Erythroblast (primary cell): ENCODE measurements at regions not wholly inside any gene's neighbourhood (a gene's known extent, or its start where the extent isn't known, plus 50 kb on each side); places are given as distances from the start of the nearest gene placed in this dataset.
A peak's percentile ranks its signal among the peaks of the same experiment; 100 is the strongest.
"Not testable (repeated sequence)": the region's sequence is repeated elsewhere in the genome, so short reads cannot be mapped to it uniquely, and the experiment has no call there.

ENCODE experiments used
- DNase-seq, 2 experiments: peaks; one replicate each; lab custom pipeline; 2025; lab: John Stamatoyannopoulos, UW
- GATA1 ChIP-seq: IDR thresholded peaks from 2 replicates; pipeline ENCODE4 v1.6.1; 2011; ENCODE audit warnings: low read depth, mild to moderate bottlenecking, control low read depth, low read length, moderate library complexity
- POLR2A ChIP-seq: IDR thresholded peaks from 2 replicates; pipeline ENCODE4 v1.6.1; 2011; ENCODE audit warnings: mild to moderate bottlenecking, low read length

DNA sequence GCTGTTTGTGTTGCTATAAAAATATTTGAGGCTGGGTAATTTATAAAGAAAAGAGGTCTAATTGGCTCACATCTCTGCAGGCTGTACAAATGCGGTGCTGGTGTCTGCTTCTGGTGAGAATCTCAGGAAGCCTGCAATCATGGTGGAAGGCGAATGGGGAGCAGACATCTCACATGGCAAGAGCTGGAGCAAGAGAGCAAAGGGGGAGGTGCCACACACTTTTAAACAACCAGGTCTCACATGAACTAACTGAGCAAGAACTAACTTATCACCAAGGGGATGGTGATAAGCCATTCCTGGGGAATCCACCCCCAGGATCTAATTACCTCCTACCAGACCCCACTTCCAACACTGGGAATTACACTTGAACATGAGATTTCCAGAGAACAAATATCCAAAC, 300.7 kb upstream of the MDGA2 start:
- TF ChIP-seq GATA1, result no peak
- no peak for TF ChIP-seq POLR2A

DNA sequence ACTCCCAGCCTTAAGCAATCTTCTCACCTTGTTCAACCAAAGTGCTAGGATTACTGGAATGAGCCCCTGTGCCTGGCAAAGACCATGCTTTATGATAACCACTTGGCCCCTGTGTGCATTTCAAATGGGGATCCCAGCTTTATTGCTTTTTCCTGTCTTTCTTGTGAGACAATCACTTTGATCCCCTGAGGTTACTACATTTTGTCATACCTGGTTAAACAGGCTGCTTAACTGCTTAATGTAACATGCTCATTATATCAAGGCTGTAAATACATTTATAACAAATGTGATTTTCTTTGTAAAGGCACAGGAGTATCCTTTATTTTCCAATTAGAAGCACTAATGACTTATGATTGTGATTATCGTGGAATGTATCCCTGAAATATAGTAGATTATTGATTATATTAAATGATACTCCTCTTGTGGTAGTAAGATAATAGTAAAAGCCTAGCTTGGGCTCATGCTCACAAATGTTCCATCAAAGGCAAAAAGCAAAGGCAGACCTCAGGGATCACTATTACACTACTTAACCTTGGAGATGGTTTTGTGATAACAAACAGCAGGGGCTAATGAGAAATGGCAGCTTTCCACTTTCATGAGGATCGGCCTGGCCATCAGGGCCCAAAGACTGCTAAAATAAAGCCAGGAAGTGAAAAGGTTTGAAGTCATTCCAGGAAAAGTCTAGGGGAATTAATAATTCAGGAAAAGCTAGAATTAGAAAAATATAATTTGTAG, 290.8 kb upstream of the MDGA2 start:
- no peak for TF ChIP-seq POLR2A
- TF ChIP-seq GATA1, result no peak
- DNase-seq, result no peak

More for the DNA sequence above, 300.7 kb upstream of the MDGA2 start:
- DNase-seq, result no peak

DNA sequence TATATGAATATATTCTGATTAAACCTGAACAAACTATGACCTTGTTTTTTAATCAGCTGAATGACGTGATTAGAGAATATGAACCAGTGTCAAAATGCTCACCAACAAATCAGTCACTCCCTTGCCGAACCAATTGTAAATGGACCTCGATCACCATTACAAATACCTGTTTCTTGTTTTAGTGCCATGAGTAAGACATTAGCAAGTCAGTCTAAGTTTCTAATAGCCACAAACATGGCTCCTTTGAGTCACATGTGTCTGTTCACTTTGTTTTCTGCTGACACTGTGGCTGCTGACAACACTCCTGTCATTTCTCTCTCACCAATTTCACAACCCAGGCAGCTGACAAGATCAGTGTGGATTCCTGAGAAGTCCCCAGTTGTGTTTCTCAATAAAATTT, 286.2 kb upstream of the MDGA2 start:
- no peak for DNase-seq
- no peak for TF ChIP-seq GATA1
- no peak for TF ChIP-seq POLR2A

DNA sequence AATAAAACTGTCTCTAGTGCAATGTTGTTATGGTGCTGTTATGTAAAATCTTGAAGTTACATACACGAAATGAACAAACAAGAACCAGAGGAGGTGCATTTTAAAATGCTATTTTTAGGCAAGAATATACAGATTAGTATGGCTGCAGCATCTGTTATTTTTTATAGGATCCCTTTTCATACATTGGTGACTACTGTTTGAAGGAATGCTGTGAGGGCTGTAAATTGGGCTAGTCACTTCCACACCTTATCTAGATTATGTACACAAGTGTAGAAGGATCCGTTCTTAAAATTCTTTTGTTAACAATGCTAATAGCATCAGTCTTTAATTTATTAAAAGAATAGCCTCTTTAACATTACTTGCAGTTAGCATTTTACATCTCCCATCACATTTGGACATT, 284.3 kb upstream of the MDGA2 start:
- no peak for DNase-seq
- TF ChIP-seq GATA1, result no peak
- no peak for TF ChIP-seq POLR2A

DNA sequence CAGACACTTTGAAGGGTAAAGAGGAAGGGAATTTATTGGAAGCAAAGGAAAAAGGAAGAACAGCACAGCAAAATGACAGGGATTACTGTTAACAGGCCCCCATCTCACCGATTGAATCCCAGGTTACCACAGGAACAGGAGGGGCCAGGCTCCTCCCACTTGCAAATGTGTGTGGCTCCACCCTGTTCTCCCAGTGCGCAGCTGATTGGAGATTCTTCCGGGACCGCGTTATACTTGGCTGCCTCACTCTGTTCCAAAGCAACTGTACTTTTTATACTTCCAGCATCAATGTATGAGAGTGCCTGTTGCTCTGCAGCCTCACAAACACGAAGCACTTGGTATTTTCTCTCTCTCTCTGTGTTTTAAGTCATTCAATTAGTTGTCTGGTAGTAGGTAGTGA, 273.6 kb upstream of the MDGA2 start:
- TF ChIP-seq POLR2A (no peak), GATA1 (no peak)
- DNase-seq, result no peak

DNA sequence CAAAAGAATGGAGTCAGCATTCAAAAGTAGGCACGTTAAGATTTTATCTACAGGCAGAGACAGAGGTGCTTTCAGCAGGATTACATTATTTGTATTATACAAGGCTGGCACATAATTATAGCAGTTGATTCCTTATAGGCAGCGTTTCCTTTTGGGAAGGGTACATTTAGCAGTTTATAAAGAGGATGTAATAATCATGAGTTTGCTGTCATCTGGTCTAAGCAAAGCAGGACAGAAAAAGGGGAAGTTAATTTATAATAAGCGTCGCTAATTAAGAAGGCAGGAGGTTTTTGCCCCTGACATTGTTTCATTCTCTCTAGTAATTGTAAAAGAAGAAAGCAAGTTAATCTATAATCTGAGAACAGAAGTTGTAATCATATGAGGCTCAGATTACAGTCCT, 259.9 kb upstream of the MDGA2 start:
- no peak for DNase-seq
- TF ChIP-seq POLR2A (no peak), GATA1 (no peak)

DNA sequence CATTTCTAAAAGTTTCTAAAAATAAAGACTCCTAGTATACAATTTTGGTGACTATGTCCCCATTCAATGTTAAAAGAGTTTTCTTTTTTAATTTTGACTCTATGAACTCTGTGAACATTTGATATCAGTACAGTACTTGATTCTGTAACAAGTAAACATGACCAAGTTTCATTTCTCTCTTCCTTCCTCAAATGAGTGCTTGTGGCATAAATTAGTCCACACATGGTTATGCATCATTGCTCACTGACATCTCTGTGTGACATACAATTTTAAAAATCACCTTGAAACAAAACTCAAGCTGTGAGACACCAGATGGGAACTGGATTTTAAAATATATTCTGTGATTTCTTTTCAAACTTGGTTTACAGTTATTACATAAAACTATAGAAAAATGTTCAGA, 253.9 kb upstream of the MDGA2 start:
- no peak for TF ChIP-seq GATA1
- no peak for TF ChIP-seq POLR2A
- DNase-seq, result no peak

DNA sequence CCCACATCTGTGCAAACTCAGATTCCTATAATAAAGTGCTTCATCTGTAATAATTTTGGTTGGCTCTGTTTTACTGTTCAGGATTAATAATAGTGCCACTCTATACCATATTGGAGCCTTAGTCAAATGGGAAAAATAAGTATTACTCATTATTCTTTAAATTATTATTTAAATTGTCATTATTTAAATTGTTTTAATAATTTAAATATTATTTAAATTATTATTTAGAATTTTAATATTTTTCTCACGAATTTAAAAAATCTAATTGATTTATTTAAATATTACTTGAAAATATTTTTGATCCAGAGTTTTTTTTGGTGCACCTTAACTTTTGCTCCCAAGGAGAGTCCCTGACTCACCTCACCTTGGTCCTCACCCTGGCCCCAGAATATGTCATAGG, 245.7 kb upstream of the MDGA2 start:
- no peak for DNase-seq
- TF ChIP-seq POLR2A (no peak), GATA1 (no peak)

DNA sequence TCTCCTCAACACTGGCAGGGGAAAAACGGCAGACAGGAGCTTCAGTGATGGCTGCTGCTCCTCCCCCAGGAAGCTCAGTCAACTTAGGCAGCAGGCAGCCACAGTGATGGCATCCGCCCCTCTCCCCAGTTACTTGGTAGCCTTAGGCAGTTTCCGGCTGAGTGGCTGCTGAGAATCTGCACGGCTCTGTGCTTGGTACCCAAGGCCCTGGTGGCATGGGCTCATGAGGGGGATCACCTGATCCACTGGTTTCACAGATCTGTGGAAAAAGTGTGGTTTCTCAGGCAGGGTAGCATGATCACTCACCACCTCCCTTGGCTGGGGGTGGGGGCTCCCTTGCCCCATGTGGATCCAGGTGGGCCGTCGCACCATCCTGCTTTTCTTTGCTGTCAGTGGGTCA, 244.6 kb upstream of the MDGA2 start:
- DNase-seq, result no peak
- TF ChIP-seq POLR2A (no peak), GATA1 (no peak)

DNA sequence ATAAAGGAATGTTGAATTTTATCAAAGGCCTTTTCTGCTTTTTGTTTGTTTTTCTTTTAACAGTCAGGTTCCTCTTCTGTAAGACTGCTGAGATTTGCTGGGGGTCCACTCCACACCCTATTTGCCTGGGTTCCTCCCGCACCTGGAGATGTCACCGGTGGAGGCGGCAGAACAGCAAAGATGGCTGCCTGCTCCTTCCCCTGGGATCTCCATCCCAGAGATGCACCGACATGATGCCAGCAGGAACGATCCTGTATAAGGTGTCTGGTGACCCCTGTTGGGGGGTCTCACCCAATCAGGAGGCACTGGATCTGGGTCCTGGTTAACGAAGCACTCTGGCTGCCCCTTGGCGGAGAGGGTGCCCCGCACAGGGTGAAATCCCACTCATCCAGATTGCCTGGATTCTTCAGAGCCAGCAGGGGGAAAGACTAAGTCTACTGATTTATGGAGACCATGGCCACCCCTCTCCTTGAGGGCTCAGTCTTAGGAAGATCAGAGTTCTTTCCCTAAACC, 244.0 kb upstream of the MDGA2 start:
- TF ChIP-seq POLR2A (no peak), GATA1 (no peak)
- DNase-seq, result no peak

DNA sequence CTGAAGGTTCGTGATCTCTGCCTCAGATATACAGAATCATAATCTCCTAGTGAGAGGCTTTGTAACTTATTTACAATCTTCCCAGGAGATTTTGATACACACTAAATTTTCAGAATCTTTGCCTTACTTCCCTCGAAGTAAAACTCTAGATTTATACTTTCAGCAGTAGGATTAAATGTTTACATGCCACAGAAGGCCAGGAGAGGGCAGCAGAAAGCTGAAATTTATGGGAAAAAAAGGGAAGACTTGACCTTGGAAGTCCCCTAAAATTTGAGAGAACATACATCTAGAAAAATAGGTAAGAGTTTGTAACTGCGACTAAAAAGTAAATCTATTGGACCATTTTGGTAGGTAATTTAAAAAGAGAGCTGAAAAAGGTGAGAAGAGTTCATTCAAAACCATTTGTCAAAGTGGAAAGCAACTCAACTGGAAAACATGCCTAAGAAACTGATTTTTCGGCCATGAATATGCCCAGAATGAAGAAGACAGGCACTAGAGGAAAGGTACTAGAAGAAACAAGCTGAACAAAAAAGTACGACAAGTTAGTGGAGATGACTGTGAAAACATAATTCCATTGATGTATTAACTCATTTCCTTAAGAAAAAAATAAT, 242.0 kb upstream of the MDGA2 start:
- peak in 1 of 2 experiments; percentile 22 for DNase-seq
- TF ChIP-seq GATA1, result no peak
- no peak for TF ChIP-seq POLR2A

DNA sequence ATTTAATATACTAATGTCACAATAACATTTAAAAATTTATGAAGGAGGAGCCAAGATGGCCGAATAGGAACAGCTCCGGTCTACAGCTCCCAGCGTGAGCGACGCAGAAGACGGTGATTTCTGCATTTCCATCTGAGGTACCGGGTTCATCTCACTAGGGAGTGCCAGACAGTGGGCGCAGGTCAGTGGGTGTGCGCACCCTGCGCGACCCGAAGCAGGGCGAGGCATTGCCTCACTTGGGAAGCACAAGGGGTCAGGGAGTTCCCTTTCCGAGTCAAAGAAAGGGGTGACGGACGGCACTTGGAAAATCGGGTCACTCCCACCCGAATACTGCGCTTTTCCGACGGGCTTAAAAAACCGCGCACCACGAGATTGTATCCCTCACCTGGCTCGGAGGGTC, 225.7 kb upstream of the MDGA2 start:
- not testable (repeated sequence) for DNase-seq

DNA sequence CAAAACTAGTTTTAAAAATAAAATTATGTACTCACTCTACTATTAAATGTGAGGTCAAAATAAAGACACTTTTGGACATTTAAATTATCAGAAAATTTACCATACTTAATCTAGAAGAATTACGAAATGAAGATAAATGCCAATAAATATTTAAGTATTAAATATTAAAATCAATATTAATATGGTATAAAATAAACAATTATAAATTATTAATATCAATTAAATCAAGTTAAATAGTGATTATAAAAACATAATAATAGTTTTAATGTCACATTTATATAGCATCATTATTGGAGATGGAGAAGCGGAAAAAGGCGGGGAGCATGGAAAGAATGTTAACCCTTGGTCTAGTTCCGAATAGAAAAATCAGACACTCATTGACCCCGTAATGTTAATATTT, 224.3 kb upstream of the MDGA2 start:
- TF ChIP-seq GATA1, result no peak
- no peak for TF ChIP-seq POLR2A
- no peak for DNase-seq

DNA sequence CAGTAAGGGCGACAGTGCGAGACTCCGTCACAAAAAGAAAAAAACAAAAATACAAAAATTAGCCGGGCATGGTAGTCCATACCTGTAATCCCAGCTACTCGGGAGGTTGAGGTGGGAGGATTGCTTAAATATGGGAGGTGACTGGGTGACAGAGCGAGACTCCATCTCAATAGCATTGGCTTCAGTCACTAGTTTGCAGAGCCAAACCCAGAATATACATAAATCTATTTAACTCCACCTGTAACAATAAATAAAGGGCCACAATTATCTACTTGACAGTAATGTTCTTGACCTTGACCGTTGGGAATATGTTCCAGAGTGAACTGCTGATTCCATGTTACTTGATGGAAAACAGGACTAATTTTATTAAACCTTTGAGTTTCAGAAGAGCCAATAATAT, 198.9 kb upstream of the MDGA2 start:
- no peak for TF ChIP-seq POLR2A
- no peak for TF ChIP-seq GATA1
- DNase-seq, result no peak

DNA sequence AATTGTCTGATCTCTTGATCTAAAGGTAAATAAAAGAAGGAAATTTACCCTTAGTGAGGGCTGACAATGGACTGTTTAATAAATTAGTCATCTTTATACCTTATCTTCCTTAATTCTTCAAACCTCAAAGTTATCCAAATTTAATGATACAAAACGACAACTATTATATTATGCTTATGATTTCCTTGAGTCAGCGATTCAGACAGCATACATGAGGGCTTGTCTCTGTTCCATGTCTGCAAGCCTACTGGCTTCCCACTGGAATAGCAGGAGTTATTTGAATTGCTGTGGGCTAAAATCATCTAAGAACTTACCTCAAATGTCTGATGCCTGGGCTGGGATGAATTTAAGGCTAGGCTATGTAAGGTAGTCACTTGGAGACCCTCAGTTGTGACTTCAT, 197.2 kb upstream of the MDGA2 start:
- no peak for TF ChIP-seq GATA1
- no peak for TF ChIP-seq POLR2A
- no peak for DNase-seq
